ENCODE measurements at regions not wholly inside any gene's neighbourhood (a gene's known extent, or its start where the extent isn't known, plus 50 kb on each side); places are given as distances from the start of the nearest gene placed in this dataset.

DNA sequence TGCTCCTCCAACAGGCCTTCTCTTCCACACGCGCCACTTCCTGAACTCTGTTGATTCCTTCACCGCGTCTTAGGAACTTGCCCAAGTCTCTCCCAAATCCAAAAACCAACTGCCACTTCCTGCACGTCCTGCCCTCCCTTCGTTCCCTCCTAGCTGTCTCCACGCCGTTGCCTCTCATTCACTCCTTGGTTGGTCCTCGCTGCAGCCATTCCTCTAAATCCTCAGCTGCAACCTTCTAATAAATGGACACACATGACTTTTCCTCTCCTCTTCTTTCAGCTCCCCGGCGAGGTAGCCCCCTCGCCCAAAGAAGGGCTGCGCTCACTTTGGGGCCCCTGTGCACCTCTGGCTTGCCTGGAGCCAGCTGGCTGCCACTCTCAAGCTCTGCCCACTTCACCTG is 110.2 kb downstream of the XRCC2 start:
- no peak for DNase-seq (ENCODE audit: low read depth)
- no peak overlapping the region for H3K4me3 ChIP-seq (ENCODE audit: low read depth, low read length)
- no peak for TF ChIP-seq CTCF (IDR thresholded peaks at IDR 0.05; ENCODE audit: insufficient read depth, low read depth, low read length, missing control alignments)

DNA sequence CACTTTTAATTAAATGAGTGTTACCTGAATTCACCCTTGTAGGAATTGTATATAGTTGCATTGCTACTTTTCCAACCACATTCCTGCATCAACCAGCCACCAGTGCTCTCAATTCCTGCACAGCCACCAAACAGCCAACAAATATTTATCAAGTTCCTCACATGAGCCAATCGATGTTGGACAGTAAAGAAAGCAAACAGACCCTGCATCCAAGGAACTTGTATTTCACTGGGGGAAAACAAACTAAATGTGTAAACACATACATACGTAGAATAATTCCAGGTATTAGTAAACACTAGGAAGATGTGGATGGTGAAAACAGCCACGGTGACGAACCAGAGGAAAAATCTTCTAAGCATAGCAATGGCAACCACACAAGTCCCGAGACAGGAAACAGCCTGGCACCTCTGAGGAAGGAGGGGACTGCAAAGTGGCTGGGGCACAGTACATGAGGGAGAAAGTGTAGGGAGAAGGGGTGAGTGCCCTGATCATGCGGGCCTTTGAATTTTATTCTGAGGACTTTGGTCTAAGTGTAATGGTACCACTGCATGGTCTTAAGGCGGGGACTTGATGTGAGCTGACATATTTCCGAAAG is 111.2 kb downstream of the XRCC2 start:
- DNase-seq (ENCODE audit: low read depth) = no peak
- TF ChIP-seq CTCF (IDR thresholded peaks at IDR 0.05; ENCODE audit: insufficient read depth, low read depth, low read length, missing control alignments) = no peak
- no peak overlapping the region for H3K4me3 ChIP-seq (ENCODE audit: low read depth, low read length)

GRCh38 chr7:152556013-152556755 is 119.8 kb downstream of the XRCC2 start:
- TF ChIP-seq CTCF (IDR thresholded peaks at IDR 0.05; ENCODE audit: insufficient read depth, low read depth, low read length, missing control alignments) = no peak
- no peak overlapping the region for H3K4me3 ChIP-seq (ENCODE audit: low read depth, low read length)
- DNase-seq (ENCODE audit: low read depth) = no peak

DNA sequence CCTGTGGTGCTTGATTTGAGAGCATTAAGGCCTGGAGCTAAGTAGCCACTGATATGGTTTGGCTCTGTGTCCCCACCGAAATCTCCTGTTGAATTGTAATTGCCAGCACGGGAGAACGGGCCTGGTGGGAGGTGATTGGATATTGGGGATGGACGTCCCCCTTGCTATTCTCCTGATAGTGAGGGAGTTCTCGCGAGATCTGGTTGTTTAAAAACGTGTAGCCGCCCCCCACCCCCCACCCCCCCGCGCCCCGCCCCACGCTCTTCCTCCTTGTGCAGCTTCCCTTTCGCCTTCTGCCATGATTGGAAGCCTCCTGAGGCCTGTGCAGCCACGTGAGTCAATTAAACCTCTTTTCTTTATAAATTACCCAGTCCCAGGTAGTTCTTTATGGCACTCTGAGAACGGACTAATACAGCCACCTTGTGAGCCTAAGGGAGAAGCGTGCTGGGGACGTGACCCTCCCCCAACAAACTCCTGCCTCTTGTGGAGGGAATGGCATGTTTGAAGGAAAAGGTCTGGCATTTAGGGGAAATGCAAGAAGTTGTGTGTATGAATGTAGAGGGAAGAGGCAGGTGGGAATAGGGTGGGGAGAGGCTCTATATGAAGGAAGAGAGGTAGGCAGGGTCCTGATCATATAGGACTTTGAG is 118.0 kb upstream of the KMT2C start:
- no peak for TF ChIP-seq CTCF (IDR thresholded peaks at IDR 0.05; ENCODE audit: insufficient read depth, low read depth, low read length, missing control alignments)
- no peak overlapping the region for H3K4me3 ChIP-seq (ENCODE audit: low read depth, low read length)
- no peak for DNase-seq (ENCODE audit: low read depth)

DNA sequence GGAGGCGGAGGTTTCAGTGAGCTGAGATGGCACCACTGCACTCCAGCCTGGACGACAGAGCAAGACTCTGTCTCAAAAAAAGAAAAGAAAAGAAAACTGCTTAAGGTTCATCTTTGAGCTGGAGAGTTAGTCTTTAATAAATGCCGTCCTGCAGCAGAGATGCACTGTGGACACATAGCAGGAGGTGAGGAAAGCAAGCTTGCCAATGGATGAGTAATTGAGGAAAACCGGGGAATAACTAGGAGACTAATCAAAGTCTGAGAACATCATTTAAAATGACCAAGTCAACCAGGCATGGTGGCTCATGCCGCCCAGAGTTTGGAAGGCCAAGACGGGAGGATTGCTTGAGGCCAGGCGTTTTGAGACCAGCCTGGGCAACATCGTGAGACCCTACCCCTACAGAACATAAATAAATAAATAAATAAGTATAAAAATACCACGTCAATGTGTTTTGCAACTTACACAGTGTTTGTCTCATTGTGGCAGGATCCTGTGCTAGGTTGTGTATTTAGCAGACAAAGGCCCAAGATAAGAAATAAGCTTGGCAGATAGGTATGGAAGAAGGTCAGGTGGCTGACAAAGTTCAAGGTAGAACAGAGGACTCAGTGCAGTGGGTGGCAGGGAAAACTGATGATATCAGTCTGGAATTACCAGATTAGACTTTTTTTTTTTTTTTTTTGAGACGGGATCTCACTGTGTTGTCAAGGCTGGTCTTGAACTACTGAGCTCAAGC is 115.7 kb upstream of the KMT2C start:
- no peak overlapping the region for H3K4me3 ChIP-seq (ENCODE audit: low read depth, low read length)
- no peak for DNase-seq (ENCODE audit: low read depth)
- TF ChIP-seq CTCF (IDR thresholded peaks at IDR 0.05; ENCODE audit: insufficient read depth, low read depth, low read length, missing control alignments) = no peak

DNA sequence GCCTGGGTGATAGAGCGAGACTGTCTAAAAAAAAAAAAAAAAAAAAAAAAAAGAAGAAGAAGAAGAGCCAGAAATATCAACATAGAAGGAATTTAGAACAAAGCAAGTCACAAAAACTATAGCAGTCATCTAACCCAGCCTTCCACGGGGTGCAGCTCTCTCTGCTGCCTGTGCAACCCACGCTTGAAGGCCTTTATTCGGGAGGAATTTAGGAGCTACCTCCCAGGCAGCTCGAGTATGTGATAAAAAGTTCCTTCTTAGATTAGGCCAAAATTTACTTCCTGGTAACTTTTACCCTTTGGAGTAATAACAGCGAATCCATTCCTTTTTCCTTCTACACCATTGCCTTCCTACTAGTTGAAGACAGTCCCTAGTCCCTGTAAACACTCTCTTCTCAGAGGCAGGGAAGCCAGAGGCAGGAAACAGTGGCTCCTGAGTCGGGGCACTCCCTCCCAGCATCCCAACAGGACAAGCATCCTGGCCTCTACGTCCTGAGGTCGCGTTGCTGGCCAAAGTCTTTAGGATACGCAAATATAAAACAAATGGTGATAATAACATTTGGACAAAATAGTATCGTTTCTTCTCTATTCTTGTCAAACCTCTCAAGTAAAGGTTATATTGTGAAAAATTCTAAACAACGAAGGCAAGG is 109.3 kb upstream of the KMT2C start:
- TF ChIP-seq CTCF (IDR thresholded peaks at IDR 0.05; ENCODE audit: insufficient read depth, low read depth, low read length, missing control alignments) = no peak
- no peak overlapping the region for H3K4me3 ChIP-seq (ENCODE audit: low read depth, low read length)
- no peak for DNase-seq (ENCODE audit: low read depth)
